HCT116 (cell line): ENCODE measurements at regions not wholly inside any gene's neighbourhood (a gene's known extent, or its start where the extent isn't known, plus 50 kb on each side); places are given as distances from the start of the nearest gene placed in this dataset.

Experiments
- ATAC-seq: fragments of 200-7000 bp; cut with Tn5 transposase; 2 replicates; pipeline ENCODE4 v1.9.1; 2020; ENCODE audit warnings: mild to moderate bottlenecking, moderate library complexity
- BruUV-seq: library from RNA; stranded (reverse); fragments of 400-500 nt; replicated peaks from 2 replicates; lab custom pipeline; 2021; lab: Mats Ljungman, UMichigan
- CTCF ChIA-PET: fragments of 300-600 bp; sonication (Branson Sonifier 250); formaldehyde crosslinking; loops from one replicate; lab custom pipeline; 2021; ENCODE audit warnings: antibody characterized with exemption; lab: Charles Lee
- POLR2A ChIA-PET: fragments of 300-600, 350-600 bp; sonication (Branson Sonifier 250); formaldehyde crosslinking; loops from one replicate; lab custom pipeline; 2021; ENCODE audit warnings: antibody characterized with exemption; lab: Charles Lee
- RAD21 ChIA-PET, 2 experiments: fragments of 300-600 bp; sonication (Branson Sonifier 250); formaldehyde crosslinking; loops; one replicate each; lab custom pipeline; 2023; ENCODE audit warnings: low total read pairs in 2 of 2; ENCODE audit not compliant: uncharacterized antibody in 2 of 2, unreplicated experiment in 2 of 2, low non-redundant PET in 1 of 2; lab: Charles Lee
- DNase-seq: peaks from one replicate; pipeline ENCODE4 v3.0.0-alpha.2; 2010; ENCODE audit warnings: low read depth, low spot score
- H2AFZ ChIP-seq: fragments of 200-600 bp; shearing (Covaris generic), sonication (generic); 2 replicates; pipeline ENCODE4 v1.6.1; 2017; ENCODE audit warnings: low read depth, mixed run types, mixed read lengths, antibody characterized with exemption, low read length; ENCODE audit not compliant: poor library complexity, severe bottlenecking
- H3K27ac ChIP-seq: 2 replicates; pipeline ENCODE4 v1.5.1; 2012; ENCODE audit warnings: low read depth, low read length
- H3K27me3 ChIP-seq: fragments of 200-600 bp; sonication (generic); 2 replicates; pipeline ENCODE4 v1.6.1; 2016; ENCODE audit warnings: mixed run types, low read length, mixed read lengths; ENCODE audit not compliant: insufficient read depth
- H3K36me3 ChIP-seq, 2 experiments: fragments of 200-500 bp in 1 of 2; fragments of 200-600 bp in 1 of 2; sonication (Bioruptor generic) in 1 of 2; sonication (generic) in 1 of 2; 2 replicates each; pipeline versions ENCODE4 v1.5.1 to v1.6.1; 2014 to 2016; ENCODE audit warnings: low read length in 2 of 2, inconsistent platforms in 1 of 2, mixed read lengths in 1 of 2, mixed run types in 1 of 2; ENCODE audit not compliant: insufficient read depth in 2 of 2, control insufficient read depth in 1 of 2
- H3K4me1 ChIP-seq, 2 experiments: fragments of 200-600 bp in 1 of 2; sonication (generic) in 1 of 2; 2 replicates each; pipeline versions ENCODE4 v1.5.1 to v1.6.1; 2012 to 2017; ENCODE audit warnings: low read length in 2 of 2, inconsistent platforms in 1 of 2, mild to moderate bottlenecking in 1 of 2, mixed read lengths in 1 of 2, mixed run types in 1 of 2, moderate library complexity in 1 of 2; ENCODE audit not compliant: insufficient read depth in 2 of 2, control insufficient read depth in 1 of 2
- H3K4me2 ChIP-seq: fragments of 200-600 bp; sonication (generic); 2 replicates; pipeline ENCODE4 v1.6.1; 2017; ENCODE audit warnings: mixed run types, low read length, mixed read lengths
- H3K4me3 ChIP-seq, 2 experiments: fragments of 200-600 bp in 1 of 2; sonication (generic) in 1 of 2; replicated peaks in 1 of 2; 2 replicates each; pipeline ENCODE4 v1.5.1; 2011 to 2016; ENCODE audit warnings: low read length in 2 of 2, control low read depth in 1 of 2, low read depth in 1 of 2, mild to moderate bottlenecking in 1 of 2, mixed read lengths in 1 of 2, mixed run types in 1 of 2
- H3K79me2 ChIP-seq: fragments of 200-600 bp; sonication (generic); 2 replicates; pipeline ENCODE4 v1.6.1; 2017; ENCODE audit warnings: mild to moderate bottlenecking, mixed run types, low read length, moderate library complexity, mixed read lengths; ENCODE audit not compliant: insufficient read depth
- H3K9ac ChIP-seq: fragments of 200-600 bp; sonication (generic); 2 replicates; pipeline ENCODE4 v1.6.1; 2016; ENCODE audit warnings: low read length, mixed read lengths
- H3K9me2 ChIP-seq: fragments of 200-600 bp; sonication (generic), shearing (Covaris generic); 2 replicates; pipeline ENCODE4 v1.6.1; 2017; ENCODE audit warnings: mixed run types, mild to moderate bottlenecking, moderate library complexity; ENCODE audit not compliant: insufficient read depth
- H3K9me3 ChIP-seq, 2 experiments: fragments of 200-500 bp in 1 of 2; fragments of 200-600 bp in 1 of 2; sonication (Bioruptor generic) in 1 of 2; sonication (generic) in 1 of 2; 2 replicates each; pipeline ENCODE4 v1.6.1; 2014 to 2017; ENCODE audit warnings: low read length in 2 of 2, mixed read lengths in 2 of 2, inconsistent platforms in 1 of 2, low read depth in 1 of 2, mild to moderate bottlenecking in 1 of 2, mixed run types in 1 of 2, moderate library complexity in 1 of 2; ENCODE audit not compliant: control insufficient read depth in 1 of 2, insufficient read depth in 1 of 2
- H4K20me1 ChIP-seq: fragments of 200-600 bp; sonication (generic), shearing (Covaris generic); 2 replicates; pipeline ENCODE4 v1.6.1; 2017; ENCODE audit warnings: mixed run types, mild to moderate bottlenecking, moderate library complexity; ENCODE audit not compliant: insufficient read depth
- CBX3 ChIP-seq: IDR thresholded peaks from 2 replicates; pipeline ENCODE4 v1.6.1; 2012; ENCODE audit warnings: low read depth
- CEBPB ChIP-seq: IDR thresholded peaks from 2 replicates; pipeline ENCODE4 v1.6.1; 2012; ENCODE audit warnings: low read depth
- EGR1 ChIP-seq: IDR thresholded peaks from 2 replicates; pipeline ENCODE4 v1.6.1; 2012; ENCODE audit warnings: low read depth
- ELF1 ChIP-seq: IDR thresholded peaks from 2 replicates; pipeline ENCODE4 v1.6.1; 2012; ENCODE audit warnings: low read depth, borderline replicate concordance
- EZH2phosphoT487 ChIP-seq: fragments of 200-600 bp; IDR thresholded peaks from 2 replicates; pipeline ENCODE4 v1.6.1; 2018; ENCODE audit warnings: antibody characterized with exemption, borderline replicate concordance
- FOSL1 ChIP-seq: IDR thresholded peaks from 2 replicates; pipeline ENCODE4 v1.6.1; 2012; ENCODE audit warnings: low read depth
- JUND ChIP-seq: IDR thresholded peaks from 2 replicates; pipeline ENCODE4 v1.6.1; 2012
- POLR2A ChIP-seq: IDR thresholded peaks from 2 replicates; pipeline ENCODE4 v1.7.0; 2011; ENCODE audit warnings: borderline replicate concordance; ENCODE audit not compliant: insufficient read depth, insufficient read length; ENCODE audit errors: extremely low read depth
- RAD21 ChIP-seq: IDR thresholded peaks from 2 replicates; pipeline ENCODE4 v1.6.1; 2012; ENCODE audit warnings: low read depth, mild to moderate bottlenecking
- SP1 ChIP-seq: IDR thresholded peaks from 2 replicates; pipeline ENCODE4 v1.6.1; 2012; ENCODE audit warnings: low read depth
- SRF ChIP-seq: IDR thresholded peaks from 2 replicates; pipeline ENCODE4 v1.6.1; 2012; ENCODE audit warnings: low read depth
- YY1 ChIP-seq: IDR thresholded peaks from 2 replicates; pipeline ENCODE4 v1.6.1; 2011; ENCODE audit warnings: low read length, low read depth, moderate library complexity, mild to moderate bottlenecking; ENCODE audit not compliant: insufficient replicate concordance; ENCODE audit errors: extremely low read depth
- ZFX ChIP-seq: fragments of 450-650 bp; IDR thresholded peaks from 2 replicates; pipeline ENCODE4 v1.6.1; 2017
- ZNF274 ChIP-seq: fragments of 200-500 bp; sonication (Bioruptor generic); IDR thresholded peaks from 2 replicates; pipeline ENCODE4 v1.6.1; 2014; ENCODE audit warnings: mild to moderate bottlenecking, low read depth, low read length, inconsistent platforms
- intact Hi-C: fragments of 100-400 bp; cut with micrococcal nuclease; formaldehyde crosslinking; loops from 2 replicates; pipeline ENCODE4 v1.10.0; 2022
- TF ChIP-seq, protein P1 (sequence below): IDR thresholded peaks from 2 replicates; pipeline ENCODE4 v1.6.1; 2011; ENCODE audit warnings: mild to moderate bottlenecking, low read length, moderate library complexity; ENCODE audit not compliant: insufficient replicate concordance; ENCODE audit errors: extremely low read depth
- TF ChIP-seq, protein P2 (sequence below): IDR thresholded peaks from 2 replicates; pipeline ENCODE4 v1.6.1; 2012
- TF ChIP-seq, protein P3 (sequence below): IDR thresholded peaks from 2 replicates; pipeline ENCODE4 v1.6.1; 2012
- TF ChIP-seq, protein P4 (sequence below): IDR thresholded peaks from 2 replicates; pipeline ENCODE4 v1.6.1; 2012; ENCODE audit warnings: low read depth

DNA sequence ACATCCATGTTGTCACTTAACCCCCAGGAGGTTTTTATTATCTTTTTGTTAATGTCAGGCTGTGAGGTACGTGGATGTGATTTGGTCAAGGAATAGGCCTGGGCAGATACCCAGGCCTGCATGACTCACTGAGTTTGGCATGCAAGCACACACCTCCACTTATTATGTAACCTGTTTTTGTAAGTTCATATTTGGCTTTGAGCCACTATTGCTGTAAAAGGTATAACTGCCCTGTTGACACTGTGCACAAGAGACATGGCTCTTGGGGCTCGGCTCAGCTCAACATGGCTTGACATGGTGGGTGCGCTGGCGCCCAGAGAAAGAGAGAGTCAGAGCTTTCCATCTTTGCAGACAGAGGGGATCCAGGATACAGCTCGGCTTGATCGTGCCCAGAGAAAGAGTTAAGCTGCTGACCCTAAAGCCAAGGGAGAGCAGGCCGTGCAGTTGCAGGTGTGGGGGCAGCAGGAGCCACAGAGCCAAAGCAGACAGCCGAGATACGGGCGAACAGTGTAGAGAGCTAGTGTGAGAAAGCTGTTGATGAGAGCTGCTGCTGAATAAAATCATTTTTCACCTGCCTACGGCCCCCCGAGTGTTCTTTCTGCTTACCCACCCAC, 67.9 kb upstream of the UNC13C start:
- no peak overlapping the region for H2AFZ ChIP-seq
- no peak overlapping the region for H3K4me2 ChIP-seq
- POLR2A ChIA-PET = no interaction called here
- no peak overlapping the region for H3K9ac ChIP-seq
- H3K4me3 ChIP-seq = no peak overlapping the region
- CTCF ChIA-PET = no interaction called here
- intact Hi-C loops = no loop called here
- TF ChIP-seq, protein P1, sequence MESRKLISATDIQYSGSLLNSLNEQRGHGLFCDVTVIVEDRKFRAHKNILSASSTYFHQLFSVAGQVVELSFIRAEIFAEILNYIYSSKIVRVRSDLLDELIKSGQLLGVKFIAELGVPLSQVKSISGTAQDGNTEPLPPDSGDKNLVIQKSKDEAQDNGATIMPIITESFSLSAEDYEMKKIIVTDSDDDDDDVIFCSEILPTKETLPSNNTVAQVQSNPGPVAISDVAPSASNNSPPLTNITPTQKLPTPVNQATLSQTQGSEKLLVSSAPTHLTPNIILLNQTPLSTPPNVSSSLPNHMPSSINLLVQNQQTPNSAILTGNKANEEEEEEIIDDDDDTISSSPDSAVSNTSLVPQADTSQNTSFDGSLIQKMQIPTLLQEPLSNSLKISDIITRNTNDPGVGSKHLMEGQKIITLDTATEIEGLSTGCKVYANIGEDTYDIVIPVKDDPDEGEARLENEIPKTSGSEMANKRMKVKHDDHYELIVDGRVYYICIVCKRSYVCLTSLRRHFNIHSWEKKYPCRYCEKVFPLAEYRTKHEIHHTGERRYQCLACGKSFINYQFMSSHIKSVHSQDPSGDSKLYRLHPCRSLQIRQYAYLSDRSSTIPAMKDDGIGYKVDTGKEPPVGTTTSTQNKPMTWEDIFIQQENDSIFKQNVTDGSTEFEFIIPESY = no peak
- TF ChIP-seq, protein P2, sequence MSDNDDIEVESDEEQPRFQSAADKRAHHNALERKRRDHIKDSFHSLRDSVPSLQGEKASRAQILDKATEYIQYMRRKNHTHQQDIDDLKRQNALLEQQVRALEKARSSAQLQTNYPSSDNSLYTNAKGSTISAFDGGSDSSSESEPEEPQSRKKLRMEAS = no peak
- no peak for TF ChIP-seq CBX3
- no peak for TF ChIP-seq ZNF274
- TF ChIP-seq ZFX = no peak
- TF ChIP-seq, protein P3, sequence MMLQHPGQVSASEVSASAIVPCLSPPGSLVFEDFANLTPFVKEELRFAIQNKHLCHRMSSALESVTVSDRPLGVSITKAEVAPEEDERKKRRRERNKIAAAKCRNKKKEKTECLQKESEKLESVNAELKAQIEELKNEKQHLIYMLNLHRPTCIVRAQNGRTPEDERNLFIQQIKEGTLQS = no peak
- no peak for TF ChIP-seq SRF
- TF ChIP-seq SP1 = no peak
- TF ChIP-seq CEBPB = no peak
- TF ChIP-seq EZH2phosphoT487 = no peak
- no peak for TF ChIP-seq YY1
- TF ChIP-seq, protein P4, sequence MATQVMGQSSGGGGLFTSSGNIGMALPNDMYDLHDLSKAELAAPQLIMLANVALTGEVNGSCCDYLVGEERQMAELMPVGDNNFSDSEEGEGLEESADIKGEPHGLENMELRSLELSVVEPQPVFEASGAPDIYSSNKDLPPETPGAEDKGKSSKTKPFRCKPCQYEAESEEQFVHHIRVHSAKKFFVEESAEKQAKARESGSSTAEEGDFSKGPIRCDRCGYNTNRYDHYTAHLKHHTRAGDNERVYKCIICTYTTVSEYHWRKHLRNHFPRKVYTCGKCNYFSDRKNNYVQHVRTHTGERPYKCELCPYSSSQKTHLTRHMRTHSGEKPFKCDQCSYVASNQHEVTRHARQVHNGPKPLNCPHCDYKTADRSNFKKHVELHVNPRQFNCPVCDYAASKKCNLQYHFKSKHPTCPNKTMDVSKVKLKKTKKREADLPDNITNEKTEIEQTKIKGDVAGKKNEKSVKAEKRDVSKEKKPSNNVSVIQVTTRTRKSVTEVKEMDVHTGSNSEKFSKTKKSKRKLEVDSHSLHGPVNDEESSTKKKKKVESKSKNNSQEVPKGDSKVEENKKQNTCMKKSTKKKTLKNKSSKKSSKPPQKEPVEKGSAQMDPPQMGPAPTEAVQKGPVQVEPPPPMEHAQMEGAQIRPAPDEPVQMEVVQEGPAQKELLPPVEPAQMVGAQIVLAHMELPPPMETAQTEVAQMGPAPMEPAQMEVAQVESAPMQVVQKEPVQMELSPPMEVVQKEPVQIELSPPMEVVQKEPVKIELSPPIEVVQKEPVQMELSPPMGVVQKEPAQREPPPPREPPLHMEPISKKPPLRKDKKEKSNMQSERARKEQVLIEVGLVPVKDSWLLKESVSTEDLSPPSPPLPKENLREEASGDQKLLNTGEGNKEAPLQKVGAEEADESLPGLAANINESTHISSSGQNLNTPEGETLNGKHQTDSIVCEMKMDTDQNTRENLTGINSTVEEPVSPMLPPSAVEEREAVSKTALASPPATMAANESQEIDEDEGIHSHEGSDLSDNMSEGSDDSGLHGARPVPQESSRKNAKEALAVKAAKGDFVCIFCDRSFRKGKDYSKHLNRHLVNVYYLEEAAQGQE = no peak
- no peak for TF ChIP-seq FOSL1
- TF ChIP-seq JUND = no peak
- TF ChIP-seq ELF1 = no peak
- no peak for TF ChIP-seq RAD21
- no peak for TF ChIP-seq EGR1
- no peak for TF ChIP-seq POLR2A
- no peak overlapping the region for H3K27ac ChIP-seq
- no peaks in the 10 kb centered on the region for H3K4me1 ChIP-seq
- no peaks in the 10 kb centered on the region for H3K27me3 ChIP-seq
- peaks cover 0 to 7% of the 10 kb centered on the region in 2 experiments; a peak in 2 of 4 replicates for H3K9me3 ChIP-seq
- no peaks in the 10 kb centered on the region for H4K20me1 ChIP-seq
- no TSS peak for BruUV-seq
- H3K36me3 ChIP-seq = no peaks in the 10 kb centered on the region
- H3K9me2 ChIP-seq = no peaks in the 10 kb centered on the region
- DNase-seq (no peak), ATAC-seq (no peak)
- RAD21 ChIA-PET = no interaction called here
- no peaks in the 10 kb centered on the region for H3K79me2 ChIP-seq
